AG04450 (cell line): ENCODE measurements at regions not wholly inside any gene's neighbourhood (a gene's known extent, or its start where the extent isn't known, plus 50 kb on each side); places are given as distances from the start of the nearest gene placed in this dataset.

Experiments
- CTCF ChIA-PET: fragments of 300-600, 350-600 bp; formaldehyde crosslinking; extraction: SDS; loops from one replicate; lab custom pipeline; 2022; ENCODE audit warnings: antibody characterized with exemption, inconsistent platforms; lab: Charles Lee
- POLR2A ChIA-PET: fragments of 350-600 bp; formaldehyde crosslinking; extraction: SDS; loops from one replicate; lab custom pipeline; 2021; ENCODE audit warnings: antibody characterized with exemption, inconsistent platforms; lab: Yijun Ruan, JAX
- DNase-seq: peaks from one replicate; pipeline ENCODE4 v3.0.0-alpha.2; 2011; ENCODE audit warnings: low read depth, low spot score
- H3K27ac ChIP-seq: one replicate; pipeline ENCODE4 v1.5.1; 2012; ENCODE audit warnings: low read depth, low read length, control low read depth
- H3K27me3 ChIP-seq: one replicate; pipeline ENCODE4 v1.6.0; 2012; ENCODE audit warnings: low read length; ENCODE audit not compliant: control insufficient read depth, insufficient read depth
- H3K4me3 ChIP-seq: 2 replicates; pipeline ENCODE4 v1.5.1; 2011; ENCODE audit warnings: mild to moderate bottlenecking, low read depth, low read length, control low read depth
- H3K9me3 ChIP-seq: 2 replicates; pipeline ENCODE4 v1.5.1; 2012; ENCODE audit warnings: low read length; ENCODE audit not compliant: control insufficient read depth, insufficient read depth
- CTCF ChIP-seq: IDR thresholded peaks from 2 replicates; pipeline ENCODE4 v1.5.1; 2011; ENCODE audit warnings: low read depth, low read length, control low read depth, inconsistent platforms

GRCh38 chr6:19408331-19408730 is 428.8 kb upstream of the ID4 start:
- Histone ChIP-seq H3K4me3 (no peak overlapping the region), H3K9me3 (peaks cover 15% of the 10 kb centered on the region; the same call in 1 of the 2 replicates), H3K27me3 (no peaks in the 10 kb centered on the region), H3K27ac (no peak overlapping the region)
- ChIA-PET POLR2A (no interaction called here), CTCF (no interaction called here)
- no peak for TF ChIP-seq CTCF
- no peak for DNase-seq

- ChIA-PET POLR2A (no interaction called here), CTCF (no interaction called here)
- H3K4me3 ChIP-seq: no peak overlapping the region
- H3K27ac ChIP-seq: no peak overlapping the region
- no peaks in the 10 kb centered on the region for H3K27me3 ChIP-seq
- H3K9me3 ChIP-seq: peaks cover 4% of the 10 kb centered on the region; the same call in 1 of the 2 replicates
- peak; percentile 29 for DNase-seq
- no peak for TF ChIP-seq CTCF
Observed at GRCh38 chr6:19410481-19410880, 426.7 kb upstream of the ID4 start.

- Histone ChIP-seq H3K9me3 (no peaks in the 10 kb centered on the region), H3K4me3 (no peak overlapping the region), H3K27ac (no peak overlapping the region), H3K27me3 (no peaks in the 10 kb centered on the region)
- DNase-seq: no peak
- no peak for TF ChIP-seq CTCF
- ChIA-PET CTCF (no interaction called here), POLR2A (no interaction called here)
Observed at GRCh38 chr6:19413323-19413722, 423.8 kb upstream of the ID4 start.

- Histone ChIP-seq H3K27ac (no peak overlapping the region), H3K9me3 (no peaks in the 10 kb centered on the region), H3K4me3 (no peak overlapping the region), H3K27me3 (no peaks in the 10 kb centered on the region)
- no peak for DNase-seq
- no peak for TF ChIP-seq CTCF
- ChIA-PET CTCF (no interaction called here), POLR2A (no interaction called here)
Observed at GRCh38 chr6:19415605-19416326, 421.4 kb upstream of the ID4 start.

GRCh38 chr6:19416811-19417210 is 420.4 kb upstream of the ID4 start:
- Histone ChIP-seq H3K4me3 (no peak overlapping the region), H3K9me3 (no peaks in the 10 kb centered on the region), H3K27ac (no peak overlapping the region), H3K27me3 (no peaks in the 10 kb centered on the region)
- CTCF ChIA-PET: no interaction called here
- DNase-seq: no peak
- no peak for TF ChIP-seq CTCF
- POLR2A ChIA-PET: no interaction called here
